ENCODE measurements at regions not wholly inside any gene's neighbourhood (a gene's known extent, or its start where the extent isn't known, plus 50 kb on each side); places are given as distances from the start of the nearest gene placed in this dataset.

GRCh38 chr7:156442516-156442915 is 198.1 kb upstream of the RNF32 start:
- DNase-seq: no peak

DNA sequence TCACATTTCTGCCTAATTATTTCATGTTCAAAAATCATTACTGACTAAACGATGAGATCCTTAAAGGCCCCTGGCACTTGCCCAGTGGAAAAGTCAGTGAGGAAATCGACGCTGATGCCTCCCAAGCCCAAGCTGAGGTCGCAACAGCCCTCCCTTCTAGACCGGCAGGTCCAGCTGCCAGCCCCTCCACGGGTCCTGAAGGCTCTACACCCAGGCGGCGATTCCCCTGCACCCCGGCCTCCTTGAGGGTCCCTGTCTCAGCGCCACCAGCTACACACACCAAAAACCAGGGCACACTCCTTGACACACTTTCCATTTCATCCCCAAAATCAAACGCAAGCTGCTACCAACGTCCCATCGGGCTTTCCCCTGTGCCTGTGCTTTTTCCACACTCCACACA is 200.1 kb upstream of the RNF32 start:
- no peak for DNase-seq

GRCh38 chr7:156438011-156438410 is 202.6 kb upstream of the RNF32 start:
- DNase-seq: no peak

GRCh38 chr7:156437021-156437614 is 203.5 kb upstream of the RNF32 start:
- no peak for DNase-seq

- DNase-seq: no peak
Measured at GRCh38 chr7:156435486-156436231, 204.9 kb upstream of the RNF32 start.

DNA sequence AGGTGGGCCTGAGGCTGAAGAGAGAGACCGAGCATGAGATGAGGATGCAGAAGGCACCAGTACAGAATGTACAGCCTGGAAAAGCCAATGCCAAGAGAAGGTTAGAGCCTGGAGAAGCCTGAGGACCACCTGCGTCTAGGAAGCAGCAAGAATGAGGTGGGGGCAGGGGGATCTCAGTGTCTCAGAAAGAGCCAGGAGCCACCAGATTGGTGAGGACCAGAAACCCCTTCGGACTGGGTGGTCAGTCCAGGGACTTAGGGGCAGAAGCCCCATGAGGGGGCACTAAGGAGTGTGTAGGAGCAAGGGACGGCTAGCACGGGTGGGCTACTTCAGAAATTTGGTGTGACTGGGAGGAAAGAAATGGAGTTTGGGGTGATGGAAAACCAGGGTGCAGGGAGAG is 205.9 kb upstream of the RNF32 start:
- no peak for DNase-seq

GRCh38 chr7:156432018-156432417 is 208.6 kb upstream of the RNF32 start:
- no peak for DNase-seq

DNA sequence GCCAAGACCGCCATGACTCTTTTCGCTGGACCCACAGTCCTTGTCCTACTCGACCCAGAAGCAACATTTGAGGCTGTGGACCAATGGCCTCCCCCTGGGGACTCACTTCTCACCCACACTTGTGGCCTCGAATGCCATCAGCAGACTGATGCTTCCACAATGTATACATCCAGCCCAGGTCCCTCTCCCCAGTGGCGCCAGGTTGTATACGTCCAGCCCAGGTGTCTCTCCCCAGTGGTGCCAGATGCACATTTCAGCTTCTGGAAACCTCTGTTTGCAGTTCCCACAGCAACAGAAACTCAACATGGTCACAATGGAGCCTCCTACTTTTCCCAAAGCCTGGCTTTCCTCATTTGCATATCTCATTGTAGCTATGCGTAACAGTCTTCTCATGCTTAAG is 210.5 kb upstream of the RNF32 start:
- no peak for DNase-seq

GRCh38 chr7:156429514-156429913 is 211.1 kb upstream of the RNF32 start:
- DNase-seq: no peak

DNA sequence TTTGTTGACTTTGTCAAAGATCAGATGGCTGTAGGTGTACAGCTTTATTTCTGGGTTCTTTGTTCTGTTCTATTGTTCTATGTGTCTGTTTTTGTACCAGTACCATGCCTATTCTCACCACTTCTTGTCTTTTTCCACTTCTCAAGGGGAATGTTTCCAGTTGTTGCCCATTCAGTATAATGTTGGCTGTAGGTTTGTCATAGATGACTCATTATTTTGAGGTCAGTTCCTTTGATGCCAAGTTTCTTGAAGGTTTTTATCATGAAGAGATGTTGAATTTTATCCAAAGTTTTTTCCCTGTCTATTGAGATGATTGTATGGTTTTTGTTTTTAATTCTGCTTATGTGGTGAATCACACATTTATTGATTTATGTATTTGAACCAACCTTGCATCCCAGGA is 216.7 kb upstream of the RNF32 start:
- no peak for DNase-seq

GRCh38 chr7:156420496-156420895 is 220.1 kb upstream of the RNF32 start:
- DNase-seq: no peak

GRCh38 chr7:156419782-156420181 is 220.8 kb upstream of the RNF32 start:
- DNase-seq: no peak

DNA sequence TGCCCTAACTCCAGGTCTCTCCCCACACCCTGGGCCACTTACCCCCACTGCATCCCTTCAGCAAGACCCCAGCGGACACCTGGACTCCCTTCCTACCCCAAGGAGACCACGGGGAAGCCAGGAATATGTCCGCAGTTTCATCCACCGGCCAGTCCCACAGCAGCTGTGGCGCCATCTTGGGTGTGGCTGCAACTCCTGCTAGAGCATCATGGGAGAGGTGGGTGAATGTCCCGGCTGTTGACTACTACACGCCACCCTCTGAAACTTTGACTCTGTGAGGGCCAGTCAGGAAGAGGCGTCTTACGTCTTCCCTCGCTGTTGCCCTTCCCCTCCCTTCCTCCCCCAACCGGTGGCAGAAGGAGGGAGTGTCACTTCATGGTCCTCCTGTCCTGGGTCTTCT is 238.3 kb upstream of the RNF32 start:
- no peak for DNase-seq

- no peak for DNase-seq
Measured at GRCh38 chr7:156401617-156402016, 239.0 kb upstream of the RNF32 start.

- DNase-seq: no peak
Measured at GRCh38 chr7:156400046-156400445, 240.5 kb upstream of the RNF32 start.

- DNase-seq: no peak
Measured at GRCh38 chr7:156397249-156397648, 243.3 kb upstream of the RNF32 start.

DNA sequence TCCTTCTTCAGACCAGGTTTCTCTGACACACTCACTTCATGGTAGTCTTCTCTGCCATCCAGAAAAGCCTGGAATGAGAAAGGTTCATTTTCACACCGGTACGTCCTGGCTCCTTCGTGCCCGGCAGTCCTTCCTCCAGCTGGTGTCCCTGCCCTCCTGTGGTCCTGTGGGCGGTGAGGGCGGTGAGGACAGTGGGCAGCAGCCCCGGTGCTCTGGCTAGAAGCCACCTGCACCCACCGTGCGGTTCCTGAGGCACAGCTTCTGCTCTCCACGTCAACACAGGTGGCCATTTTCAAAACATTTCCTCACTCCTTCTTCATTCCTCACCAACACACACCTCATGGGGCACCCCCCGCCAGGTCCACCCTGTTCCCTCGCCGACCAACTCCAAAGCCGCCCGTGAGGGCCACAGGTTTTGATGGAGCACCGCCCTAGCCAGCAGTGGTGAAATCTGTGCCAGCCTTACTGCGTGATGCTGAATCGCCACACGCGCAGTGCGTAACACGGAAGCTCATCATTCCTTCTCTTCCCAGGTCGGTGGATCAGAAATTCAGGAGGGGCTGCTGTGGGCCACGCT is 251.4 kb upstream of the RNF32 start:
- no peak for DNase-seq

DNA sequence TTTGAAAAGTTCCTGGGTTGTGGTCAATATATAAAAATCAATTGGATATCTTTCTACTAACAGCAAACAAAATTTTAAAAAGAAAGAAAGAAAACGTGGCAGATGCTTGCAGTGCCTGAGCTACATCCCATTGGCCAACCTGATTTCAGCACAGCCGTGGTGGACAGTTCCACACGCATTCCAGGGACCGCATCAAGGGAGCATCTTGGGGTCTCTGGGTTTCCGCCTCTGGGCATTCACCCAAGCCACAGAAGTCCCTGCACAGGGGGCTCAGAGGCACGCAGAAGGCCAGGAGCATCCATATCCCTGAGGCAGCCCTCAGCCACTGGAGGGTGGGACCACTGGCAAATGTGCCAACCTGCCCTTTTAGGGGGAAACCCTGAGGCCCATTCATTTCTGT is 254.5 kb upstream of the RNF32 start:
- DNase-seq: no peak

- no peak for DNase-seq
Measured at GRCh38 chr7:156384706-156385105, 255.9 kb upstream of the RNF32 start.

DNA sequence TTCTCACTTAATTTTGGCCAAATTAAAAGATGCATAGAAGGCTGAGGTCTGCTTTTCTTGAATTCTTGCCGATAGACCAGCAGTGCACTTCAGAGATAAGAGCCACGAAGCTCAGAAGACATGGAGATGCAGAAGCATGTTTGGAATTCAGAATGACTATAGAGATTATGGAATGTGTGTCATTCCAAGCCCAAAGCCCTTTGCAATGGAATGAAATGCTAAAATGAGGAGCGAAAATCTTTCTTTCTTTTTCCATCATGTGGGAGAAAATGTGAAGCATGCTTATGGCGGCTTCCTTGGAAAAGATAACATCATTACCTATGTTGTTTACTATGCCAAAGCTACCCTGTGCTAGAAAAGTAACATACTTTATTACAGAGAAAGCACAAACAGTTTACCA is 257.0 kb upstream of the RNF32 start:
- DNase-seq: no peak

DNA sequence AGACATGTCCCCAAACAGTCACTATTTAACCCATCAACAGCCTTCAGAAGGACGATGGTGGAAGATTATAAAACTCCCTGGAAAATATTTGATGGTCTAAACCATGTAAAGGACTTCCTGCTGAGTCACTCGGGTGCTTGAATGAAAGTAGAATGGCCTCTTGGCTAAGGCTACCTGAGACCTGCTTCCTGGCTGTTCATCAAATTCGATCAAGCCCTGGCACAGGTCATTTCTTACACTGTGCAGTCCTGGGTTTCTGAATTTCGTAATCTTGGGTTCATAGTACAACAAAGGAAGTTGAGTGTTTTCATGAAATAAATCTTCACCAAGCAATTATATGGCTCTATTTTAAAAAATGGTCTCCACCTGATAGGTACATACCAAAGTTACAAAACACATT is 260.3 kb upstream of the RNF32 start:
- no peak for DNase-seq

DNA sequence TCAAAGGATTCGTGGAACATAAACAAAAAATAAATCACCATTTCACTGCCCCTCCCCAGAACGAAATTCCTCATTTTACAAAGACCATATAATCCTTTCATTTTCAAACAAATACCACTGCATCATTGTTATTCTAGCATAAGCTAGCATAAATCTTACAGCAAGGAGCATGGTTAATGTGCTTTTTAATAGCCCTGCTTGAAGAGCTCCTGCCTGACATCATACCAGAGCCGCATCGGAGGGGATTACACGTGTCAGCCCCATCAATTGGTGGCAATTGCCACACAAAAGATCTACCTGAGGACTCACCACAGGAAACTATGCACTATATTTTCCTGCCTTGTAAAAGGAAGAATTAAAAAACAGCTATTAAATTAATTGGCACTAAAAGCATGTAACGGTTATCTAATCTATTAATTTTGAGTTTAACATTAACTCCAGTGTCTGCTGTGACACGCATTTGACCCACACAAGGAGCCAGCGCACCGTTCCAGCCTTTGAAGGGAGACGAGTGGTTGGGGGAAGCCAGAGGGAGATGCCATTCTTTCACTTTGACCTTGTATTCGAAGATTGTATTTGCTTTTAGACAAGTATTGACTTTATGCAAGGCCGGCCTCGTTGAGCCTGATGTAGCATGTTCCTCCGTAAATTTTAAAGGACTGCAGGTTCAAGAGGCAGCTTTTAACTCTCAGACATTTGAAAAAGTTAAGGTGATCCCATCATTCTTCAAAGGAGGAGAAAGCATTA is 261.1 kb upstream of the RNF32 start:
- no peak for DNase-seq

- DNase-seq: no peak
Measured at GRCh38 chr7:156378806-156379205, 261.8 kb upstream of the RNF32 start.

DNA sequence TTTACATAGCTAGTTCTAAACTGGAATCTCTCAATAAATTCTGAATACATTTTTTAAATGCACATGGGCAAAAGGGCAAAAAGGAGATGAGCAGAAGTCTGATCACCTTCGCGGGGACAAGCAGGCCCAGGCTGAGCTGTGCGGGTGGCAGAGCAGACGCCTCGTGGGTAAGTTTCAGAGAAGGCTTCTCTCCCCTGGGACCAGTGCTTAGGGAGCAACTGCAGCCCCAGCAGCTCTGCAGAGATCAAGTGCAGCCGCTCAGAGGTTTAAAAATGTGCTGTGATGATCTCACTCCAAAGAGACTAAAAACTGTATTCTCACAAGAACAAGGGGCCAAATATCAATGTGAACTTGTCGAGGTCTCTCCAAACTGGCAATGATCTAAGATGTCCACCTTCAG is 264.3 kb upstream of the RNF32 start:
- DNase-seq: no peak

Measured in NCI-H2081 (cell line).